Subcutaneous abdominal adipose tissue (tissue), 5 donors: ENCODE measurements at regions not wholly inside any gene's neighbourhood (a gene's known extent, or its start where the extent isn't known, plus 50 kb on each side); places are given as distances from the start of the nearest gene placed in this dataset.

Experiments
- H3K27ac ChIP-seq: one replicate; pipeline ENCODE4 v1.7.0; 2013; ENCODE audit warnings: low read depth, mild to moderate bottlenecking, inconsistent platforms, low read length, moderate library complexity
- H3K27me3 ChIP-seq, 5 donors: one replicate each; pipeline ENCODE4 v1.7.0; 2013; ENCODE audit warnings: low read length in 5 of 5, inconsistent platforms in 1 of 5; ENCODE audit not compliant: control insufficient read depth in 5 of 5, insufficient read depth in 4 of 5
- H3K36me3 ChIP-seq, 5 donors: one replicate each; pipeline ENCODE4 v1.7.0; 2013; ENCODE audit warnings: low read length in 5 of 5; ENCODE audit not compliant: control insufficient read depth in 5 of 5, insufficient read depth in 5 of 5
- H3K4me1 ChIP-seq, 5 donors: one replicate each; pipeline ENCODE4 v1.7.0; 2013; ENCODE audit warnings: low read length in 5 of 5, mild to moderate bottlenecking in 3 of 5, moderate library complexity in 1 of 5; ENCODE audit not compliant: control insufficient read depth in 5 of 5, insufficient read depth in 5 of 5
- H3K4me3 ChIP-seq, 5 donors: one replicate each; pipeline ENCODE4 v1.7.0; 2013; ENCODE audit warnings: low read length in 5 of 5, low read depth in 1 of 5
- H3K9ac ChIP-seq, 5 donors: one replicate each; pipeline ENCODE4 v1.7.0; 2013; ENCODE audit warnings: low read length in 5 of 5, mild to moderate bottlenecking in 4 of 5, moderate library complexity in 3 of 5
- H3K9me3 ChIP-seq, 5 donors: one replicate each; pipeline ENCODE4 v1.7.0; 2013; ENCODE audit warnings: low read length in 5 of 5; ENCODE audit not compliant: control insufficient read depth in 5 of 5
- donor health status: healthy.
- donor health status: healthy.
- donor health status: healthy.
- donor health status: healthy.
- donor health status: healthy.

DNA sequence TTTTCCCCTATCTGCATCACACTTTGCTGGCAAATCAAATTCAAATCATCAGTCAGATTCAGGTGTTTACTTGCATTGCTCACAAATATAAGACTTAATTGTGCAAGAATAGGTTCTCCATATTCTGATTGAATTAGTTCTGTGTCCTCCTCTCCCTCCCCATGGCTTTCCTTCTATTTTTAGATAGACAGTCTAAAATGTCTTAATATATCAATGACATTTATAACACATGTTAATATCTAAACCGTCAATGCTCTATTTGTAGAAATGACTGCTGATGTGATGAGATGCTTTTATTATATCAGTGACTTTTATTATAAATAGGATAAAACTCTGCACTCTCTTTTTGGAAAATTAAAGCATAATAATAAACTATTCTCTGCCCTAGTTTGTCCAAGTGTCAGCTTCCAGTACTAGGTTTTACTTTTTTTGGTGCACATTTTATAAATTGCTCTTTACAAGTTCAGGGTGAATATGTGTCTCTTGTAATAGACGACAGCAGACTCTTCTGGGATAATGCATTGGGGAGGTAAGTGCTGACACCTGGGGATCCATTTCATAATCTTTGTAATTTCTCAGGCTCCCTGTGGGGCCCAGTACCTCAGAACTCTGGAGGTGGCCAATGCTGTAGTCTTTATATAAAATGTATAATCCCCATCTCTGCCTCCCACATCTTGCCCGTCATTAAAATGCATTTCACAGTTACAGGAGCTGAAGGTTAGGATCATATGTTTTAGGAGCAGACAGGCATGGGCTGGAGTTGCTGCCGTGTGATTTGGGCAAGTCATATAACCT lies 321.5 kb downstream of the BRINP1 start:
- Histone ChIP-seq H3K27ac (no peak overlapping the region), H3K4me3 (no peak overlapping the region), H3K27me3 (no peaks in the 10 kb centered on the region), H3K36me3 (no peaks in the 10 kb centered on the region), H3K9ac (no peak overlapping the region), H3K9me3 (no peaks in the 10 kb centered on the region), H3K4me1 (no peaks in the 10 kb centered on the region)

DNA sequence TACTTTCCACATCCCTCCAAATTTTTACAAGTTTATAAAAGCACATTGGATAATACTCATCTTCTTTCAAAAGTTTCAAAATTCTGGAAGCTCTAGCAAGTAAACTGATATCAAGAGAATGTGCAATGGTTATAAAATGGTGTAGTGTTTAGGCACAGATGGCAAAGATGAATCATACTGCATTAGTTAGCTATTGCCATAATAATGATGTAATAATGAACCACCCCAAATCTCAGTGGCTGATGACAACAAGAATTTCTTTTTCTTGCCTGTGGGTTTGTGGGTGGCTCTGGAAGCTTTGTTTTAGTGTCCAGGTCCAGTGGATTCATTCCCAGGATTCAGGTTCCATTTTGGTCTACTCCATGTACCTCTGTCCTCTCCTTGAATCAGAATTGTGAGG lies 319.0 kb downstream of the BRINP1 start:
- no peak overlapping the region for H3K9ac ChIP-seq
- H3K36me3 ChIP-seq = no peaks in the 10 kb centered on the region
- no peaks in the 10 kb centered on the region for H3K4me1 ChIP-seq
- H3K4me3 ChIP-seq = no peak overlapping the region
- no peaks in the 10 kb centered on the region for H3K27me3 ChIP-seq
- no peaks in the 10 kb centered on the region for H3K9me3 ChIP-seq
- H3K27ac ChIP-seq = no peak overlapping the region

DNA sequence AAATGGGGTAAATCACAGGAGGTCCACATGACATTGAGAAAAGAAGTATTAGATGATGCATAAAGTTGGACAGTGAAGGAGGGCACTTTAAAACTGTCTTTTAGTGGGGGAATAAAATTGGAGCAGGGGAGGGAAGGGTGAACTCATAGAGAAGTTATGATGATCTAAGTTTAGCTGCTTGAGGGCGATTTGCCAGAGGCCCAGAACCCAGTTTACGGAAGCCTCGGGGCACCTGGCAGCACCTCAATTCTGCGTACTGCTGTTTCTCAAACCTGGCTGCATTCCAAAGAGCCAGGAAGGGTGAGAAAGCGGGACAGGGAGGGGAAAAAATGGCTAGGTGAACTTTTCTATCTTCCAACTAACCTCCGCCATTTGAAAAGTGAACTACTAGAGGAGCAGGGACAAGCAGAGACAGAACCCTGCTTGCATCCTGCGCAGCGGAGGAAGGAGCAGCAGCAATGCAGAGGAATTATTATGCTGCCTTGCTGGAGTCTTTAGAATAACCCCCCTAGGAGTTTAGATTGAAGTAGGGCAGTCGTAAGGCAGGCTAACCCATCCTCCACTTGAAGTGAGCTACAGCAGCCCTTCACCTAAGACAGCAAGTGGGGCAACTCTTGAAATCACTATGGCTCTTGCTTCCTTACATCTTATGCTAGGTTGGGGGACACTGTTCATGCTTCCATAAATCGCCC lies 316.8 kb downstream of the BRINP1 start:
- no peak overlapping the region for H3K4me3 ChIP-seq
- H3K4me1 ChIP-seq = no peaks in the 10 kb centered on the region
- no peaks in the 10 kb centered on the region for H3K27me3 ChIP-seq
- H3K9ac ChIP-seq = no peak overlapping the region
- no peaks in the 10 kb centered on the region for H3K36me3 ChIP-seq
- H3K9me3 ChIP-seq = no peaks in the 10 kb centered on the region
- no peak overlapping the region for H3K27ac ChIP-seq

DNA sequence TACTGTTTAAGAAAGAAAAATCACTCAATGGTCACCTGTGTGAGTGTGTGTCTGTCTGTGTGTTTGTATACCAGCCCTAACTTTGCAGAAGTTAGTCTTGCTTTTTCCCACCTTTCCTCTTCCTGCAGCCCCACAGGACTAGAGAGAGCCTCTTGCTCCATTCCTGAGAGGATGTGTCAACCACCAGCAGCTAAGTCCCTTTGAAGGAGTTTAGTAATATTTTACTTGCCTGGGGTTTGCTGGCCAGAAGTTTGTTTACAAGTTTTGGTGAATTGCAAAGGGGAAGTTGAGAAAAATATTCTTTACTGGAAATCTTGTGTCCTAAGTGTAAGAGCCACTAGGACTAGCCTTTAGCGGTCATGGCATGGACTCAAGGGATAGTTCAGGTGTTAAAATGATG lies 316.2 kb downstream of the BRINP1 start:
- Histone ChIP-seq H3K9me3 (no peaks in the 10 kb centered on the region), H3K27me3 (no peaks in the 10 kb centered on the region), H3K9ac (no peak overlapping the region), H3K4me3 (no peak overlapping the region), H3K4me1 (no peaks in the 10 kb centered on the region), H3K36me3 (no peaks in the 10 kb centered on the region), H3K27ac (no peak overlapping the region)

DNA sequence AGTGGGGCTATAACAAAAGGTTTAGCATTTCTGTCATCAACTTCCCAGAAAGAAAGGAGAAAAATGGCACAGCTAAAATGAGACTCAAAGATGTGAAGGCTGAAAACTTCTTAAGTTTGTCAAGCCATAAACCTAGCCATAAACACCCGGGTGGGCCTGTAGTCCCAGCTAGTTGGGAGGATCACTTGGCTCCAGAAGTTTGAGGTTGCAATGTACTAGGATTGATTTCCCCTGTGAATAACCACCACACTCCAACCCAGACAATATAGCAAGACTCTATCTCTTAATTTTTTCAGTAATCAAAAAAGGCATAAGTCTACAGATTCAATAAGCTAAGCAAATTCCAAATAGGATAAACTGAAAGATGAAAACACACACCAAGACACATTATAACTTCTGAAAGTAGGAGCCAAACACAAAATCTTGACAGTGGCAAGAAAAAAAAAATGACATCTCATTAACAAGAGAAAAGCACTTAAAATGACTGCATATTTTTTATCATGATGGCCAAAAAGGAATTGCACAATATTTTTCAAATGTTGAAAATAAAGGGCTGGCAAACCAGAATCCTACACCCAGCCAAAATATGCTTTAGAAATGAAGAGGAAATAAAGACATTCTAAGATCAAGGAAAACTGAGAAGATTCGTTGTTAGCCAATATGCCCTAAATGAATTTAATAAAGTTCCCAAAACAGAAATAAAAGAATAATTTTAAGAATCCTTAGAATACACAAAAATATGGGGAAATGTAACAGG lies 308.4 kb downstream of the BRINP1 start:
- Histone ChIP-seq H3K4me3 (no peak overlapping the region), H3K36me3 (no peaks in the 10 kb centered on the region), H3K9ac (no peak overlapping the region), H3K9me3 (no peaks in the 10 kb centered on the region), H3K4me1 (peaks cover 0 to 5% (median 0%) of the 10 kb centered on the region in 5 donors), H3K27ac (no peak overlapping the region), H3K27me3 (no peaks in the 10 kb centered on the region)

DNA sequence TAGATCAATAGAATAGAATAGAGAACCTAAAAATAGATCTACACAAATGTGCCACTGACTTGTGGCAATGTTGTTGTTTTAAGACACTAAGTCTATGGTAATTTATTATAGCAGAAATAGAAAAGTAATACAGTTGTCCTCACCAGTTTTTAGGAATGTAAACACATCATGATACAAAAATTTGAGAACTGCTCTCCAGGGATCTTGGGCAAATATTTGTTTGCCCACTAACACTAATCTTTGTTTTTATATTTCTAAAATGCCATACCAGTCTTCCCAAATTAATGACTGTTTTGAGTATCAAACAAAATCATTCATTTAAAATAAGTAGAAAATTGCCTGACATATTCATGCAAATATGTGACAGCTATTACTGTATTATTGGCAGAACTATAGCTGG lies 297.6 kb downstream of the BRINP1 start:
- Histone ChIP-seq H3K4me3 (no peak overlapping the region), H3K27me3 (no peaks in the 10 kb centered on the region), H3K4me1 (no peaks in the 10 kb centered on the region), H3K9me3 (no peaks in the 10 kb centered on the region), H3K36me3 (no peaks in the 10 kb centered on the region), H3K9ac (no peak overlapping the region), H3K27ac (no peak overlapping the region)

DNA sequence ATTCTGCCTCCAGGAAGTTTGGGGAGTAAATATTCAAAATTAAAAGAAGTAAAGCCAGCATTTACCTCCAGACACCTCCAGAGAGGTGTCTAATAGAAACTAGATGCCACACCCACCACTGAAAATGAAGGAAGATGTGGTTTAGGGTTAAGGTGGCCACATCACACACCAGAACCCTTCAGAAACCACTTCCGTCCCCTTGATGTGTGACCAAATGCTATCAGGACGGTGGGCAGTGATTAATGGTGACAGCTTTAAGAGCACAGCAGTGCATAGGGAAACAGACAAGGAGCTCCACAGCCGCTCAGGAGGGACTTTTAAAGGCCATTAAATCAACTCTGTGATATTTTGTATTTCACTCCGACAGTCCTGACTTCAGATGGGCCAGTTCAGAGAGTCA lies 295.2 kb downstream of the BRINP1 start:
- Histone ChIP-seq H3K4me3 (no peak overlapping the region), H3K36me3 (no peaks in the 10 kb centered on the region), H3K4me1 (no peaks in the 10 kb centered on the region), H3K9me3 (no peaks in the 10 kb centered on the region), H3K9ac (no peak overlapping the region), H3K27me3 (no peaks in the 10 kb centered on the region), H3K27ac (no peak overlapping the region)

DNA sequence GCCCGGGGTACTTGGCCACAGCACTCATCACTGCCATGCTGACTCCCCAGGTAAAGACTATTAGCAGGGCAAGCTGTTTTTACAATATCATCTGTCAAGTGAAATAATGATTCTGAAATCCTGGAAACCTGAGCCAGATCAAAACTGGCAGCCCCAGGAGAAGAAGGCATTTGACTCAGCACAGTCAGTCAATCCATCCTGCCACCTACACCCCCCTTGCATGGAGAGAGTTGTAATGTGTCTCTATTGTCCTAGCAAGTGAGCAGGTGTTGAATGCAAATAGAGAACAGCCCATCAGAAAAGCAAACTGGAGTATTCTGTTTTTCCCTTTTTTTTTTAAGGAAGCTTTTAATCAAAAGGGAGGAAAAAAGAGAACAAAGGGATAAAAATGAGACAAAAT lies 291.2 kb downstream of the BRINP1 start:
- Histone ChIP-seq H3K4me1 (no peaks in the 10 kb centered on the region), H3K9me3 (no peaks in the 10 kb centered on the region), H3K27me3 (no peaks in the 10 kb centered on the region), H3K4me3 (no peak overlapping the region), H3K27ac (no peak overlapping the region), H3K36me3 (no peaks in the 10 kb centered on the region), H3K9ac (no peak overlapping the region)

DNA sequence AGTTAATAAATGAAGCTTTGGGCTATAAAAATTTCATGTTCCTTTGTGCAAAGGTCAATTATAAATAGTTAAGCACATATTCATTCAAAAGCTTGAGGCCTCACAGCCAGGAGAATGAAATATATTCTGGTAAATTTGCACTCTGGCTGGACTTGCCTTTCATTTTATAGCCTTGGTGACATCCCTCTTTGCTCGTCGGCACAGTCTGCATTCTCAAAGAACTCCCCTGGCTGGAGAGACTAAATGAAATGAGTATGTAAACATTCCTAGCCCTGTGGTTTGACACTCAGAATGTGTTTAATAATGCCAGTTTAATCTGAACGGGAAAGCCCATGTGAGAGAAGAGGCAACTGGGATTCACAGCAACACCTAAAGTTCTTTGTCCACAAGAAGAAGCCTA lies 285.6 kb downstream of the BRINP1 start:
- no peak overlapping the region for H3K9ac ChIP-seq
- no peak overlapping the region for H3K4me3 ChIP-seq
- H3K36me3 ChIP-seq = no peaks in the 10 kb centered on the region
- H3K9me3 ChIP-seq = no peaks in the 10 kb centered on the region
- no peaks in the 10 kb centered on the region for H3K27me3 ChIP-seq
- H3K4me1 ChIP-seq = no peaks in the 10 kb centered on the region
- no peak overlapping the region for H3K27ac ChIP-seq

DNA sequence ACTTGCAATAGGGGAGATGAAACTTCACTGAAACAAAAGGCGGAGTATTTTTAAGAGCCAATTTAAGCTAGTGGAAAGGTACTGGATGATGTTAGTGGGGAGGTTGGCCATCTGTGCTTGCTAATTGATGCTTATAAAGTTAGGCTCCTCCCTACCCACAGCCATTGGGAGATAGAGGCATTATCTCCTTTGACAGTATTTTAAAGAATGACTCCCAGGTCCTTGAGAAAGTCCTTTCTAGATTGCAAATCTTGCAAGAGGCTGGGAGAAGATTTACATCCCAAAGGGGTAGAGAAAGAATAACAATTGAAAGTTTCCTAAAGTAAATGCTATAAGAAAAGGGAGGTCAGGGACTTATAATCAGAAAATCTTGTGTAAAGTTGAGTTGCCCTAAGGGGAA lies 282.6 kb downstream of the BRINP1 start:
- H3K4me3 ChIP-seq = no peak overlapping the region
- no peak overlapping the region for H3K27ac ChIP-seq
- no peaks in the 10 kb centered on the region for H3K36me3 ChIP-seq
- no peaks in the 10 kb centered on the region for H3K27me3 ChIP-seq
- no peaks in the 10 kb centered on the region for H3K9me3 ChIP-seq
- no peak overlapping the region for H3K9ac ChIP-seq
- H3K4me1 ChIP-seq = no peaks in the 10 kb centered on the region
